GM12878 (cell line): ENCODE measurements at regions not wholly inside any gene's neighbourhood (a gene's known extent, or its start where the extent isn't known, plus 50 kb on each side); places are given as distances from the start of the nearest gene placed in this dataset.

Experiments used
- ATAC-seq: fragments of 200-7000 bp; cut with Tn5 transposase; 3 replicates; pipeline ENCODE4 v1.9.1; 2020; ENCODE audit warnings: mild to moderate bottlenecking, moderate library complexity
- BruUV-seq: library from RNA; stranded (reverse); fragments of 400-500 nt; replicated peaks from 2 replicates; lab custom pipeline; 2021; lab: Mats Ljungman, UMichigan
- CTCF ChIA-PET: fragments of 300-600 bp; sonication (Branson Sonifier 250); formaldehyde crosslinking; extraction: SDS; loops from one replicate; lab custom pipeline; 2021; ENCODE audit warnings: inconsistent platforms; lab: Yijun Ruan, JAX
- POLR2A ChIA-PET: fragments of 350-600 bp; formaldehyde crosslinking; extraction: SDS; loops from one replicate; lab custom pipeline; 2021; ENCODE audit warnings: inconsistent platforms; lab: Charles Lee
- RAD21 ChIA-PET: fragments of 300-600 bp; sonication (Branson Sonifier 250); formaldehyde crosslinking; loops from one replicate; lab custom pipeline; 2023; ENCODE audit warnings: antibody characterized with exemption; ENCODE audit not compliant: unreplicated experiment; lab: Charles Lee
- SMC1A ChIA-PET: fragments of 300-600 bp; sonication (Branson Sonifier 250); formaldehyde crosslinking; loops from one replicate; lab custom pipeline; 2023; ENCODE audit not compliant: unreplicated experiment, uncharacterized antibody; lab: Charles Lee
- DNase-seq: peaks from one replicate; pipeline ENCODE4 v3.0.0-alpha.2; 2011; ENCODE audit warnings: low read depth, low spot score
- FAIRE-seq: peaks from 3 replicates; lab custom pipeline; 2011; peaks lifted over from hg19 to GRCh38; lab: Jason Lieb, UNC
- H2AFZ ChIP-seq: 2 replicates; pipeline ENCODE4 v1.6.0; 2011; ENCODE audit warnings: low read depth, low read length, control low read depth; ENCODE audit not compliant: control insufficient read depth
- H3K27ac ChIP-seq: 2 replicates; pipeline ENCODE4 v1.5.1; 2011; ENCODE audit warnings: control low read depth; ENCODE audit not compliant: control insufficient read depth, insufficient read depth
- H3K27me3 ChIP-seq, 2 experiments: replicated peaks in 1 of 2; 2 replicates each; pipeline versions ENCODE4 v1.6.0 to v1.6.1; 2011; ENCODE audit warnings: low read length in 1 of 2; ENCODE audit not compliant: control insufficient read depth in 2 of 2, insufficient read depth in 2 of 2
- H3K36me3 ChIP-seq, 2 experiments: 2 replicates each; pipeline ENCODE4 v1.5.1; 2011; ENCODE audit warnings: low read length in 1 of 2; ENCODE audit not compliant: control insufficient read depth in 2 of 2, insufficient read depth in 2 of 2
- H3K4me1 ChIP-seq: 2 replicates; pipeline ENCODE4 v1.6.1; 2011; ENCODE audit warnings: mild to moderate bottlenecking, low read length, moderate library complexity, mixed read lengths; ENCODE audit not compliant: control insufficient read depth, insufficient read depth
- H3K4me2 ChIP-seq: 2 replicates; pipeline ENCODE4 v1.6.0; 2011; ENCODE audit warnings: control low read depth; ENCODE audit not compliant: control insufficient read depth, insufficient read depth
- H3K4me3 ChIP-seq: fragments of 200-600 bp; sonication (generic); 2 replicates; pipeline ENCODE4 v1.5.1; 2016
- H3K79me2 ChIP-seq: 2 replicates; pipeline ENCODE4 v1.6.0; 2011; ENCODE audit warnings: low read length; ENCODE audit not compliant: control insufficient read depth, insufficient read depth
- H3K9ac ChIP-seq: 2 replicates; pipeline ENCODE4 v1.8.0; 2011; ENCODE audit warnings: low read length, control low read depth, mixed read lengths; ENCODE audit not compliant: control insufficient read depth, insufficient read depth
- H3K9me3 ChIP-seq: replicated peaks from 3 replicates; pipeline ENCODE4 v1.5.1; 2011; ENCODE audit warnings: mild to moderate bottlenecking, low read length; ENCODE audit not compliant: control insufficient read depth, insufficient read depth
- H4K20me1 ChIP-seq: 2 replicates; pipeline ENCODE4 v1.6.0; 2011; ENCODE audit not compliant: control insufficient read depth, insufficient read depth
- ASH2L ChIP-seq: fragments of 300-600, 200-600 bp; sonication (generic); IDR thresholded peaks from 2 replicates; pipeline ENCODE4 v1.6.1; 2017; ENCODE audit warnings: low read depth, mild to moderate bottlenecking, borderline replicate concordance
- EP300 ChIP-seq, 2 experiments: fragments of 150-350 bp in 1 of 2; IDR thresholded peaks; 2 replicates each; pipeline ENCODE4 v1.6.1; 2011 to 2012; ENCODE audit warnings: low read depth in 2 of 2, low read length in 2 of 2, borderline replicate concordance in 1 of 2, improper control_type of control experiment in 1 of 2, inconsistent platforms in 1 of 2; ENCODE audit not compliant: control insufficient read depth in 1 of 2
- ETV6 ChIP-seq, 2 experiments: fragments of 450-650 bp in 1 of 2; IDR thresholded peaks in 1 of 2; conservative IDR thresholded peaks in 1 of 2; 2 replicates each; pipeline ENCODE4 v1.6.1; 2014; ENCODE audit warnings: antibody characterized with exemption in 1 of 2, borderline replicate concordance in 1 of 2, low read depth in 1 of 2, mild to moderate bottlenecking in 1 of 2, moderate library complexity in 1 of 2
- HDAC2 ChIP-seq: fragments of 200-600 bp; sonication (generic); IDR thresholded peaks from 2 replicates; pipeline ENCODE4 v1.6.1; 2017
- IKZF1 ChIP-seq: fragments of 450-650 bp; conservative IDR thresholded peaks from 2 replicates; pipeline ENCODE4 v1.6.1; 2017; ENCODE audit warnings: antibody characterized with exemption, mild to moderate bottlenecking
- MEF2A ChIP-seq: IDR thresholded peaks from 2 replicates; pipeline ENCODE4 v1.6.1; 2011; ENCODE audit warnings: low read depth, mild to moderate bottlenecking, low read length, moderate library complexity; ENCODE audit not compliant: insufficient read depth
- MEF2B ChIP-seq: fragments of 450-650 bp; IDR thresholded peaks from 2 replicates; pipeline ENCODE4 v1.6.1; 2018; ENCODE audit warnings: mild to moderate bottlenecking, moderate library complexity; ENCODE audit not compliant: partially characterized antibody, poor library complexity, severe bottlenecking
- NFIC ChIP-seq: IDR thresholded peaks from 2 replicates; pipeline ENCODE4 v1.6.1; 2012; ENCODE audit warnings: low read depth, mild to moderate bottlenecking, inconsistent platforms, low read length, moderate library complexity
- NR2C1 ChIP-seq: fragments of 450-650 bp; IDR thresholded peaks from 2 replicates; pipeline ENCODE4 v1.6.1; 2017; ENCODE audit warnings: antibody characterized with exemption, mild to moderate bottlenecking, moderate library complexity
- PML ChIP-seq: IDR thresholded peaks from 2 replicates; pipeline ENCODE4 v1.6.1; 2012; ENCODE audit warnings: low read length, inconsistent platforms
- SMARCA5 ChIP-seq: fragments of 450-650 bp; IDR thresholded peaks from 2 replicates; pipeline ENCODE4 v1.6.1; 2017; ENCODE audit warnings: mild to moderate bottlenecking
- STAT3 ChIP-seq: IDR thresholded peaks from 2 replicates; pipeline ENCODE4 v1.6.1; 2011; ENCODE audit warnings: low read depth, low read length, improper control_type of control experiment
- ZNF24 ChIP-seq: fragments of 450-650 bp; IDR thresholded peaks from 2 replicates; pipeline ENCODE4 v1.6.1; 2017; ENCODE audit warnings: antibody characterized with exemption, mild to moderate bottlenecking
- ZZZ3 ChIP-seq: IDR thresholded peaks from 2 replicates; pipeline ENCODE4 v1.6.1; 2011; ENCODE audit warnings: low read depth; ENCODE audit not compliant: control insufficient read depth, insufficient read length
- WGBS: methylation state at CpG from one replicate; pipeline ENCODE4 v1.1.6; 2016; ENCODE audit warnings: low lambda C conversion rate; ENCODE audit not compliant: insufficient replicate concordance, insufficient coverage; ENCODE audit errors: missing lambda C conversion rate; 5-methylcytosine and 5-hydroxymethylcytosine counted together
- in situ Hi-C: fragments of 300-500 bp; cut with MboI; formaldehyde crosslinking; loops from 9 replicates; pipeline ENCODE4 v1.14.3; 2018; ENCODE audit warnings: mixed read lengths
- intact Hi-C: fragments of 100-400 bp; cut with micrococcal nuclease; formaldehyde crosslinking; loops from one replicate; pipeline ENCODE4 v1.14.2; 2022; ENCODE audit not compliant: unreplicated experiment
- TF ChIP-seq, protein P1 (sequence below): fragments of 450-650 bp; IDR thresholded peaks from 2 replicates; pipeline ENCODE4 v1.6.1; 2018; ENCODE audit warnings: borderline replicate concordance, mild to moderate bottlenecking; ENCODE audit not compliant: partially characterized antibody
- TF ChIP-seq, protein P2 (sequence below): fragments of 450-650 bp; formaldehyde crosslinking; IDR thresholded peaks from 2 replicates; pipeline ENCODE4 v1.4.0; 2020; ENCODE audit warnings: mild to moderate bottlenecking, moderate library complexity

DNA sequence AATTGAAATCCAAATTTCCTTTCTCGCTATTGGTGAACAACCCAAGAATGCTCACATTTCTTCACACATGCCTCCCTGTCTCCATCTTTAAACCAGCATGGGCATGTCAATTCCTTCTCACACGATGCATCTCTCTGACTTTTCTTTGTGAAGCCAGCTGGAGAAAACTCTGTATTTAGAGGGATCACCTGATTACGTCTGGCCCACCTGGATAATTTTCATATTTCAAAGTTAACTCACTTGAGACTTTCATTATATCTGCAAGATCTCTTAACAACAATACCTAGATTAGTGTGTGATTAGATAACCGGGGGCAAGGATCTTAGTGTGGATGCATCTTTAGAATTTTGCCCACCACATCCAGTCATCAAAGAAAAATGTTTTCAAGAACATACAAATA lies 164.0 kb downstream of the TMEM47 start:
- ATAC-seq: no peak
- Histone ChIP-seq H3K4me1 (no peaks in the 10 kb centered on the region), H3K79me2 (no peaks in the 10 kb centered on the region), H4K20me1 (no peaks in the 10 kb centered on the region), H2AFZ (no peak overlapping the region), H3K36me3 (no peaks in the 10 kb centered on the region), H3K27me3 (no peaks in the 10 kb centered on the region), H3K4me2 (no peak overlapping the region), H3K4me3 (no peak overlapping the region), H3K27ac (no peak overlapping the region), H3K9ac (no peak overlapping the region), H3K9me3 (no peaks in the 10 kb centered on the region)
- ChIA-PET RAD21 (no interaction called here), SMC1A (no interaction called here), CTCF (no interaction called here), POLR2A (no interaction called here)
- TF ChIP-seq ZZZ3: no peak
- no peak for TF ChIP-seq NR2C1
- TF ChIP-seq HDAC2: no peak
- TF ChIP-seq PML: no peak
- no peak for TF ChIP-seq STAT3
- TF ChIP-seq ASH2L: no peak
- no peak for TF ChIP-seq IKZF1
- TF ChIP-seq MEF2A: no peak
- no peak for TF ChIP-seq ETV6 (conservative IDR thresholded peaks at IDR 0.05 in 1 of 2, IDR thresholded peaks at IDR 0.05 in 1 of 2; ENCODE audit: borderline replicate concordance in 1 of 2, low read depth in 1 of 2)
- TF ChIP-seq EP300 (IDR thresholded peaks at IDR 0.05; ENCODE audit: borderline replicate concordance in 1 of 2, control insufficient read depth in 1 of 2, low read depth in 2 of 2, low read length in 2 of 2): no peak
- TF ChIP-seq MEF2B: no peak
- TF ChIP-seq, protein P1, sequence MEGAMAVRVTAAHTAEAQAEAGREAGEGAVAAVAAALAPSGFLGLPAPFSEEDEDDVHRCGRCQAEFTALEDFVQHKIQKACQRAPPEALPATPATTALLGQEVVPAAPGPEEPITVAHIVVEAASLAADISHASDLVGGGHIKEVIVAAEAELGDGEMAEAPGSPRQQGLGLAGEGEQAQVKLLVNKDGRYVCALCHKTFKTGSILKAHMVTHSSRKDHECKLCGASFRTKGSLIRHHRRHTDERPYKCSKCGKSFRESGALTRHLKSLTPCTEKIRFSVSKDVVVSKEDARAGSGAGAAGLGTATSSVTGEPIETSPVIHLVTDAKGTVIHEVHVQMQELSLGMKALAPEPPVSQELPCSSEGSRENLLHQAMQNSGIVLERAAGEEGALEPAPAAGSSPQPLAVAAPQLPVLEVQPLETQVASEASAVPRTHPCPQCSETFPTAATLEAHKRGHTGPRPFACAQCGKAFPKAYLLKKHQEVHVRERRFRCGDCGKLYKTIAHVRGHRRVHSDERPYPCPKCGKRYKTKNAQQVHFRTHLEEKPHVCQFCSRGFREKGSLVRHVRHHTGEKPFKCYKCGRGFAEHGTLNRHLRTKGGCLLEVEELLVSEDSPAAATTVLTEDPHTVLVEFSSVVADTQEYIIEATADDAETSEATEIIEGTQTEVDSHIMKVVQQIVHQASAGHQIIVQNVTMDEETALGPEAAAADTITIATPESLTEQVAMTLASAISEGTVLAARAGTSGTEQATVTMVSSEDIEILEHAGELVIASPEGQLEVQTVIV: no peak
- no peak for TF ChIP-seq NFIC
- TF ChIP-seq ZNF24: no peak
- TF ChIP-seq, protein P2, sequence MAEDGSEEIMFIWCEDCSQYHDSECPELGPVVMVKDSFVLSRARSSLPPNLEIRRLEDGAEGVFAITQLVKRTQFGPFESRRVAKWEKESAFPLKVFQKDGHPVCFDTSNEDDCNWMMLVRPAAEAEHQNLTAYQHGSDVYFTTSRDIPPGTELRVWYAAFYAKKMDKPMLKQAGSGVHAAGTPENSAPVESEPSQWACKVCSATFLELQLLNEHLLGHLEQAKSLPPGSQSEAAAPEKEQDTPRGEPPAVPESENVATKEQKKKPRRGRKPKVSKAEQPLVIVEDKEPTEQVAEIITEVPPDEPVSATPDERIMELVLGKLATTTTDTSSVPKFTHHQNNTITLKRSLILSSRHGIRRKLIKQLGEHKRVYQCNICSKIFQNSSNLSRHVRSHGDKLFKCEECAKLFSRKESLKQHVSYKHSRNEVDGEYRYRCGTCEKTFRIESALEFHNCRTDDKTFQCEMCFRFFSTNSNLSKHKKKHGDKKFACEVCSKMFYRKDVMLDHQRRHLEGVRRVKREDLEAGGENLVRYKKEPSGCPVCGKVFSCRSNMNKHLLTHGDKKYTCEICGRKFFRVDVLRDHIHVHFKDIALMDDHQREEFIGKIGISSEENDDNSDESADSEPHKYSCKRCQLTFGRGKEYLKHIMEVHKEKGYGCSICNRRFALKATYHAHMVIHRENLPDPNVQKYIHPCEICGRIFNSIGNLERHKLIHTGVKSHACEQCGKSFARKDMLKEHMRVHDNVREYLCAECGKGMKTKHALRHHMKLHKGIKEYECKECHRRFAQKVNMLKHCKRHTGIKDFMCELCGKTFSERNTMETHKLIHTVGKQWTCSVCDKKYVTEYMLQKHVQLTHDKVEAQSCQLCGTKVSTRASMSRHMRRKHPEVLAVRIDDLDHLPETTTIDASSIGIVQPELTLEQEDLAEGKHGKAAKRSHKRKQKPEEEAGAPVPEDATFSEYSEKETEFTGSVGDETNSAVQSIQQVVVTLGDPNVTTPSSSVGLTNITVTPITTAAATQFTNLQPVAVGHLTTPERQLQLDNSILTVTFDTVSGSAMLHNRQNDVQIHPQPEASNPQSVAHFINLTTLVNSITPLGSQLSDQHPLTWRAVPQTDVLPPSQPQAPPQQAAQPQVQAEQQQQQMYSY (CRISPR knock-in tag): no peak
- TF ChIP-seq SMARCA5: no peak
- in situ Hi-C loops (no loop called here), intact Hi-C loops (no loop called here)
- BruUV-seq: no TSS peak
- FAIRE-seq: no peak
- WGBS: 5% methylated on average over 4 of the region's 4 CpGs
- DNase-seq: no peak
